ENCODE measurements at regions not wholly inside any gene's neighbourhood (a gene's known extent, or its start where the extent isn't known, plus 50 kb on each side); places are given as distances from the start of the nearest gene placed in this dataset.

DNA sequence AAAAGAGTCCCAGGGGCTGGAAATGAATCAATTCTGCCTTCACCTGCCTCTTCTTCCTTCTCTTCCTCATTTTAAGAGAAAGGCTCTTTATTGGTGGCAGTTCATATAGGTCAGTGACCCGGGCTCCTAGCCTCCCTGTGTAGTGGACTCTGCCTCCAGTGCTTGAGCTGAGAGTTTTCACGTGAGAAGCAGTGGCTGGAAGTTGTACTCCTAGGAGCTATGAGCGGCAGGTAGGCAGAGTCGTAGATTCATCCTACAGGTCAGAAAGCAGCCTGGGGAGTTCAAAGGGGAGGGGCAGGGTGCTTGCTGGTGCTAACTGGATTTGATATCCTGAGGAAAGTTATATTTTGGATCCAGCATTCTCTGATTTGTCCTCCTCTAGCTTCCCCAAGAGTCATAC lies 101.1 kb downstream of the RPLP1 start:
- TF ChIP-seq, protein P1, sequence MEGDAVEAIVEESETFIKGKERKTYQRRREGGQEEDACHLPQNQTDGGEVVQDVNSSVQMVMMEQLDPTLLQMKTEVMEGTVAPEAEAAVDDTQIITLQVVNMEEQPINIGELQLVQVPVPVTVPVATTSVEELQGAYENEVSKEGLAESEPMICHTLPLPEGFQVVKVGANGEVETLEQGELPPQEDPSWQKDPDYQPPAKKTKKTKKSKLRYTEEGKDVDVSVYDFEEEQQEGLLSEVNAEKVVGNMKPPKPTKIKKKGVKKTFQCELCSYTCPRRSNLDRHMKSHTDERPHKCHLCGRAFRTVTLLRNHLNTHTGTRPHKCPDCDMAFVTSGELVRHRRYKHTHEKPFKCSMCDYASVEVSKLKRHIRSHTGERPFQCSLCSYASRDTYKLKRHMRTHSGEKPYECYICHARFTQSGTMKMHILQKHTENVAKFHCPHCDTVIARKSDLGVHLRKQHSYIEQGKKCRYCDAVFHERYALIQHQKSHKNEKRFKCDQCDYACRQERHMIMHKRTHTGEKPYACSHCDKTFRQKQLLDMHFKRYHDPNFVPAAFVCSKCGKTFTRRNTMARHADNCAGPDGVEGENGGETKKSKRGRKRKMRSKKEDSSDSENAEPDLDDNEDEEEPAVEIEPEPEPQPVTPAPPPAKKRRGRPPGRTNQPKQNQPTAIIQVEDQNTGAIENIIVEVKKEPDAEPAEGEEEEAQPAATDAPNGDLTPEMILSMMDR (IDR thresholded peaks at IDR 0.05; ENCODE audit: low read length) = no peak
- TF ChIP-seq EZH2 (IDR thresholded peaks at IDR 0.05; ENCODE audit: borderline replicate concordance, low read length) = no peak
